Transverse colon (tissue), 3 donors: ENCODE measurements at regions not wholly inside any gene's neighbourhood (a gene's known extent, or its start where the extent isn't known, plus 50 kb on each side); places are given as distances from the start of the nearest gene placed in this dataset.

Experiments
- EP300 ChIP-seq: sonication (generic); formaldehyde crosslinking; IDR thresholded peaks from one replicate; pipeline ENCODE4 v1.6.1; 2017; ENCODE audit warnings: antibody characterized with exemption, low read depth
- POLR2A ChIP-seq: fragments of 450-650 bp; IDR thresholded peaks from one replicate; pipeline ENCODE4 v1.6.1; 2016; ENCODE audit warnings: antibody characterized with exemption, mild to moderate bottlenecking, moderate library complexity
- TF ChIP-seq, protein P1 (sequence below), 5 experiments: fragments of 200-600 bp in 3 of 5; fragments of 450-650 bp in 2 of 5; sonication (generic) in 3 of 5; IDR thresholded peaks; 1 replicate in 2 of 5; 2 replicates in 3 of 5; pipeline ENCODE4 v1.5.1; 2016 to 2017; ENCODE audit warnings: antibody characterized with exemption in 5 of 5, inconsistent platforms in 3 of 5, mild to moderate bottlenecking in 2 of 5, moderate library complexity in 1 of 5

GRCh38 chr1:218679988-218680748 is 335.0 kb downstream of the TGFB2 start:
- TF ChIP-seq, protein P1, sequence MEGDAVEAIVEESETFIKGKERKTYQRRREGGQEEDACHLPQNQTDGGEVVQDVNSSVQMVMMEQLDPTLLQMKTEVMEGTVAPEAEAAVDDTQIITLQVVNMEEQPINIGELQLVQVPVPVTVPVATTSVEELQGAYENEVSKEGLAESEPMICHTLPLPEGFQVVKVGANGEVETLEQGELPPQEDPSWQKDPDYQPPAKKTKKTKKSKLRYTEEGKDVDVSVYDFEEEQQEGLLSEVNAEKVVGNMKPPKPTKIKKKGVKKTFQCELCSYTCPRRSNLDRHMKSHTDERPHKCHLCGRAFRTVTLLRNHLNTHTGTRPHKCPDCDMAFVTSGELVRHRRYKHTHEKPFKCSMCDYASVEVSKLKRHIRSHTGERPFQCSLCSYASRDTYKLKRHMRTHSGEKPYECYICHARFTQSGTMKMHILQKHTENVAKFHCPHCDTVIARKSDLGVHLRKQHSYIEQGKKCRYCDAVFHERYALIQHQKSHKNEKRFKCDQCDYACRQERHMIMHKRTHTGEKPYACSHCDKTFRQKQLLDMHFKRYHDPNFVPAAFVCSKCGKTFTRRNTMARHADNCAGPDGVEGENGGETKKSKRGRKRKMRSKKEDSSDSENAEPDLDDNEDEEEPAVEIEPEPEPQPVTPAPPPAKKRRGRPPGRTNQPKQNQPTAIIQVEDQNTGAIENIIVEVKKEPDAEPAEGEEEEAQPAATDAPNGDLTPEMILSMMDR (IDR thresholded peaks at IDR 0.05) = no peak
- no peak for TF ChIP-seq EP300
- TF ChIP-seq POLR2A = no peak
